Erythroblast (primary cell): ENCODE measurements at regions not wholly inside any gene's neighbourhood (a gene's known extent, or its start where the extent isn't known, plus 50 kb on each side); places are given as distances from the start of the nearest gene placed in this dataset.
"Not testable (repeated sequence)": the region's sequence is repeated elsewhere in the genome, so short reads cannot be mapped to it uniquely, and the experiment has no call there.

Experiments used
- DNase-seq, 2 experiments: peaks; one replicate each; lab custom pipeline; 2025; lab: John Stamatoyannopoulos, UW
- GATA1 ChIP-seq: IDR thresholded peaks from 2 replicates; pipeline ENCODE4 v1.6.1; 2011; ENCODE audit warnings: low read depth, mild to moderate bottlenecking, control low read depth, low read length, moderate library complexity
- POLR2A ChIP-seq: IDR thresholded peaks from 2 replicates; pipeline ENCODE4 v1.6.1; 2011; ENCODE audit warnings: mild to moderate bottlenecking, low read length

- TF ChIP-seq POLR2A, result no peak
- no peak for TF ChIP-seq GATA1
- no peak for DNase-seq
Measured at GRCh38 chr5:9766581-9766980, 136.4 kb upstream of the TAS2R1 start.

GRCh38 chr5:9765419-9766140 is 135.4 kb upstream of the TAS2R1 start:
- DNase-seq, result no peak
- TF ChIP-seq POLR2A, result no peak
- TF ChIP-seq GATA1, result no peak

GRCh38 chr5:9761706-9762105 is 131.6 kb upstream of the TAS2R1 start:
- no peak for DNase-seq
- TF ChIP-seq GATA1 (no peak), POLR2A (no peak)

- DNase-seq, result not testable (repeated sequence)
Measured at GRCh38 chr5:9752670-9753069, 122.5 kb upstream of the TAS2R1 start.

GRCh38 chr5:9743507-9743906 is 113.4 kb upstream of the TAS2R1 start:
- TF ChIP-seq POLR2A, result no peak
- no peak for TF ChIP-seq GATA1
- DNase-seq, result no peak

- no peak for DNase-seq
- TF ChIP-seq GATA1 (no peak), POLR2A (no peak)
Measured at GRCh38 chr5:9742848-9743247, 112.7 kb upstream of the TAS2R1 start.

GRCh38 chr5:9739135-9739534 is 109.0 kb upstream of the TAS2R1 start:
- no peak for DNase-seq
- no peak for TF ChIP-seq GATA1

- DNase-seq, result no peak
- TF ChIP-seq POLR2A (no peak), GATA1 (no peak)
Measured at GRCh38 chr5:9737265-9737664, 107.1 kb upstream of the TAS2R1 start.

- TF ChIP-seq POLR2A (no peak), GATA1 (no peak)
- no peak for DNase-seq
Measured at GRCh38 chr5:9733486-9733885, 103.3 kb upstream of the TAS2R1 start.

GRCh38 chr5:9731159-9731558 is 101.0 kb upstream of the TAS2R1 start:
- no peak for TF ChIP-seq POLR2A
- TF ChIP-seq GATA1, result no peak
- no peak for DNase-seq

GRCh38 chr5:9728261-9728660 is 98.1 kb upstream of the TAS2R1 start:
- DNase-seq, result no peak
- TF ChIP-seq POLR2A, result no peak
- TF ChIP-seq GATA1, result no peak

- no peak for DNase-seq
- no peak for TF ChIP-seq POLR2A
- TF ChIP-seq GATA1, result no peak
Measured at GRCh38 chr5:9726931-9727330, 96.8 kb upstream of the TAS2R1 start.

GRCh38 chr5:9725265-9725664 is 95.1 kb upstream of the TAS2R1 start:
- DNase-seq, result not testable (repeated sequence)

GRCh38 chr5:9724707-9725106 is 94.6 kb upstream of the TAS2R1 start:
- no peak for TF ChIP-seq GATA1
- TF ChIP-seq POLR2A, result no peak
- no peak for DNase-seq

GRCh38 chr5:9722601-9723180 is 92.5 kb upstream of the TAS2R1 start:
- DNase-seq, result no peak
- TF ChIP-seq GATA1 (no peak), POLR2A (no peak)
